ENCODE measurements at regions not wholly inside any gene's neighbourhood (a gene's known extent, or its start where the extent isn't known, plus 50 kb on each side); places are given as distances from the start of the nearest gene placed in this dataset.

GRCh38 chr3:104755791-104756190 lies 610.9 kb upstream of the ALCAM start:
- TF ChIP-seq, protein P1, sequence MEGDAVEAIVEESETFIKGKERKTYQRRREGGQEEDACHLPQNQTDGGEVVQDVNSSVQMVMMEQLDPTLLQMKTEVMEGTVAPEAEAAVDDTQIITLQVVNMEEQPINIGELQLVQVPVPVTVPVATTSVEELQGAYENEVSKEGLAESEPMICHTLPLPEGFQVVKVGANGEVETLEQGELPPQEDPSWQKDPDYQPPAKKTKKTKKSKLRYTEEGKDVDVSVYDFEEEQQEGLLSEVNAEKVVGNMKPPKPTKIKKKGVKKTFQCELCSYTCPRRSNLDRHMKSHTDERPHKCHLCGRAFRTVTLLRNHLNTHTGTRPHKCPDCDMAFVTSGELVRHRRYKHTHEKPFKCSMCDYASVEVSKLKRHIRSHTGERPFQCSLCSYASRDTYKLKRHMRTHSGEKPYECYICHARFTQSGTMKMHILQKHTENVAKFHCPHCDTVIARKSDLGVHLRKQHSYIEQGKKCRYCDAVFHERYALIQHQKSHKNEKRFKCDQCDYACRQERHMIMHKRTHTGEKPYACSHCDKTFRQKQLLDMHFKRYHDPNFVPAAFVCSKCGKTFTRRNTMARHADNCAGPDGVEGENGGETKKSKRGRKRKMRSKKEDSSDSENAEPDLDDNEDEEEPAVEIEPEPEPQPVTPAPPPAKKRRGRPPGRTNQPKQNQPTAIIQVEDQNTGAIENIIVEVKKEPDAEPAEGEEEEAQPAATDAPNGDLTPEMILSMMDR (conservative IDR thresholded peaks at IDR 0.05; ENCODE audit: low read depth, low read length): no peak
- DNase-seq (ENCODE audit: low read depth): no peak
- H3K4me3 ChIP-seq (ENCODE audit: low read depth, low read length): no peak overlapping the region

- TF ChIP-seq, protein P1 (conservative IDR thresholded peaks at IDR 0.05; ENCODE audit: low read depth, low read length): no peak
- DNase-seq (ENCODE audit: low read depth): peak; percentile 70
- H3K4me3 ChIP-seq (ENCODE audit: low read depth, low read length): no peak overlapping the region
Observed at GRCh38 chr3:104763007-104763406, 603.7 kb upstream of the ALCAM start.

- H3K4me3 ChIP-seq (ENCODE audit: low read depth, low read length): no peak overlapping the region
Observed at GRCh38 chr3:104764496-104764895, 602.2 kb upstream of the ALCAM start.

GRCh38 chr3:104768886-104769285 lies 597.8 kb upstream of the ALCAM start:
- TF ChIP-seq, protein P1 (conservative IDR thresholded peaks at IDR 0.05; ENCODE audit: low read depth, low read length): no peak

More at GRCh38 chr3:104764496-104764895, 602.2 kb upstream of the ALCAM start:
- DNase-seq (ENCODE audit: low read depth): peak; percentile 6
- TF ChIP-seq, protein P1 (conservative IDR thresholded peaks at IDR 0.05; ENCODE audit: low read depth, low read length): no peak

DNA sequence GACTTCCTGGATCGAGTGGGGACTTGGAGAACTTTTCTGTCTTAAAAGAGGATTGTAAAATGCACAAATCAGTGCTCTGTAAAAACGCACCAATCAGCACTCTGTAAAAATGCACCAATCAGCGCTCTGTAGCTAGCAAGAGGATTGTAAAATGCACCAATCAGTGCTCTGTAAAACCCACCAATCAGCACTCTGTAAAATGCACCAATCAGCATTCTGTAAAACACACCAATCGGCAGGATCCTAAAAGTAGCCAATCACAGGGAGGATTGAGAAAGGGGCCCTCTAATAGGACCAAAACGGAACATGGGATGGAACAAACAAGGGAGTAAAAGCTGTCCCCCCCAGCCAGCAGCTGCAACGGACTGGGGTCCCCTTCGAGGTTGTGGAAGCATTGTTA lies 587.4 kb upstream of the ALCAM start:
- TF ChIP-seq, protein P1 (conservative IDR thresholded peaks at IDR 0.05; ENCODE audit: low read depth, low read length): no peak
- H3K4me3 ChIP-seq (ENCODE audit: low read depth, low read length): no peak overlapping the region
- DNase-seq (ENCODE audit: low read depth): no peak

More at GRCh38 chr3:104768886-104769285, 597.8 kb upstream of the ALCAM start:
- DNase-seq (ENCODE audit: low read depth): no peak
- no peak overlapping the region for H3K4me3 ChIP-seq (ENCODE audit: low read depth, low read length)

- TF ChIP-seq, protein P1 (conservative IDR thresholded peaks at IDR 0.05; ENCODE audit: low read depth, low read length): no peak
- DNase-seq (ENCODE audit: low read depth): no peak
Observed at GRCh38 chr3:104781112-104781511, 585.6 kb upstream of the ALCAM start.

GRCh38 chr3:104785947-104786346 lies 580.8 kb upstream of the ALCAM start:
- TF ChIP-seq, protein P1 (conservative IDR thresholded peaks at IDR 0.05; ENCODE audit: low read depth, low read length): no peak
- DNase-seq (ENCODE audit: low read depth): peak; percentile 30
- no peak overlapping the region for H3K4me3 ChIP-seq (ENCODE audit: low read depth, low read length)

More at GRCh38 chr3:104781112-104781511, 585.6 kb upstream of the ALCAM start:
- H3K4me3 ChIP-seq (ENCODE audit: low read depth, low read length): no peak overlapping the region
